Panc1 (cell line): ENCODE measurements at regions not wholly inside any gene's neighbourhood (a gene's known extent, or its start where the extent isn't known, plus 50 kb on each side); places are given as distances from the start of the nearest gene placed in this dataset.

Source experiments
- POLR2AphosphoS5 ChIP-seq: IDR thresholded peaks from 2 replicates; pipeline ENCODE4 v1.6.1; 2012; ENCODE audit warnings: mild to moderate bottlenecking, low read depth, low read length, moderate library complexity
- TF ChIP-seq, protein P1 (sequence below): fragments of 450-650 bp; IDR thresholded peaks from 2 replicates; pipeline ENCODE4 v1.5.1; 2017; ENCODE audit warnings: mild to moderate bottlenecking
- TF ChIP-seq, protein P2 (sequence below), 2 experiments: IDR thresholded peaks; 2 replicates each; pipeline ENCODE4 v1.6.1; 2011 to 2012; ENCODE audit warnings: low read depth in 2 of 2, control low read depth in 1 of 2, low read length in 1 of 2, mild to moderate bottlenecking in 1 of 2, moderate library complexity in 1 of 2; ENCODE audit not compliant: insufficient read depth in 1 of 2

DNA sequence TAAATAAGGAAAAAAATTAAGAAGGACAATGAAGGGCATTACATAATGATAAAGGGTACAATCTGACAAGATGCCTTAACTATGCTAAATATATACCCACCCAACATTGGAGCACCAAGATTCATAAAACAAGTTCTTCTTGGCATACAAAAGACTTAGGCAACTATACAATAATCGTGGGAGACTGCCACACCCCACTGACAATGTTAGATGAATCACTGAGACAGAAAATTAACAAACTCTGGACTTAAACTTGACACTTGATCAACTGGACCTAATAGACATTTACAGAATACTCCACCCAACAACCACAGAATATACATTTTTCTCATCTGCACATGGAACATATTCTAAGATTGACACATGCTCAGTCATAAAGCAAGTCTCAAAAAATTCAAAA lies 53.2 kb upstream of the IGSF11 start:
- TF ChIP-seq, protein P1, sequence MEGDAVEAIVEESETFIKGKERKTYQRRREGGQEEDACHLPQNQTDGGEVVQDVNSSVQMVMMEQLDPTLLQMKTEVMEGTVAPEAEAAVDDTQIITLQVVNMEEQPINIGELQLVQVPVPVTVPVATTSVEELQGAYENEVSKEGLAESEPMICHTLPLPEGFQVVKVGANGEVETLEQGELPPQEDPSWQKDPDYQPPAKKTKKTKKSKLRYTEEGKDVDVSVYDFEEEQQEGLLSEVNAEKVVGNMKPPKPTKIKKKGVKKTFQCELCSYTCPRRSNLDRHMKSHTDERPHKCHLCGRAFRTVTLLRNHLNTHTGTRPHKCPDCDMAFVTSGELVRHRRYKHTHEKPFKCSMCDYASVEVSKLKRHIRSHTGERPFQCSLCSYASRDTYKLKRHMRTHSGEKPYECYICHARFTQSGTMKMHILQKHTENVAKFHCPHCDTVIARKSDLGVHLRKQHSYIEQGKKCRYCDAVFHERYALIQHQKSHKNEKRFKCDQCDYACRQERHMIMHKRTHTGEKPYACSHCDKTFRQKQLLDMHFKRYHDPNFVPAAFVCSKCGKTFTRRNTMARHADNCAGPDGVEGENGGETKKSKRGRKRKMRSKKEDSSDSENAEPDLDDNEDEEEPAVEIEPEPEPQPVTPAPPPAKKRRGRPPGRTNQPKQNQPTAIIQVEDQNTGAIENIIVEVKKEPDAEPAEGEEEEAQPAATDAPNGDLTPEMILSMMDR = no peak
- TF ChIP-seq POLR2AphosphoS5 = no peak
- TF ChIP-seq, protein P2, sequence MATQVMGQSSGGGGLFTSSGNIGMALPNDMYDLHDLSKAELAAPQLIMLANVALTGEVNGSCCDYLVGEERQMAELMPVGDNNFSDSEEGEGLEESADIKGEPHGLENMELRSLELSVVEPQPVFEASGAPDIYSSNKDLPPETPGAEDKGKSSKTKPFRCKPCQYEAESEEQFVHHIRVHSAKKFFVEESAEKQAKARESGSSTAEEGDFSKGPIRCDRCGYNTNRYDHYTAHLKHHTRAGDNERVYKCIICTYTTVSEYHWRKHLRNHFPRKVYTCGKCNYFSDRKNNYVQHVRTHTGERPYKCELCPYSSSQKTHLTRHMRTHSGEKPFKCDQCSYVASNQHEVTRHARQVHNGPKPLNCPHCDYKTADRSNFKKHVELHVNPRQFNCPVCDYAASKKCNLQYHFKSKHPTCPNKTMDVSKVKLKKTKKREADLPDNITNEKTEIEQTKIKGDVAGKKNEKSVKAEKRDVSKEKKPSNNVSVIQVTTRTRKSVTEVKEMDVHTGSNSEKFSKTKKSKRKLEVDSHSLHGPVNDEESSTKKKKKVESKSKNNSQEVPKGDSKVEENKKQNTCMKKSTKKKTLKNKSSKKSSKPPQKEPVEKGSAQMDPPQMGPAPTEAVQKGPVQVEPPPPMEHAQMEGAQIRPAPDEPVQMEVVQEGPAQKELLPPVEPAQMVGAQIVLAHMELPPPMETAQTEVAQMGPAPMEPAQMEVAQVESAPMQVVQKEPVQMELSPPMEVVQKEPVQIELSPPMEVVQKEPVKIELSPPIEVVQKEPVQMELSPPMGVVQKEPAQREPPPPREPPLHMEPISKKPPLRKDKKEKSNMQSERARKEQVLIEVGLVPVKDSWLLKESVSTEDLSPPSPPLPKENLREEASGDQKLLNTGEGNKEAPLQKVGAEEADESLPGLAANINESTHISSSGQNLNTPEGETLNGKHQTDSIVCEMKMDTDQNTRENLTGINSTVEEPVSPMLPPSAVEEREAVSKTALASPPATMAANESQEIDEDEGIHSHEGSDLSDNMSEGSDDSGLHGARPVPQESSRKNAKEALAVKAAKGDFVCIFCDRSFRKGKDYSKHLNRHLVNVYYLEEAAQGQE (IDR thresholded peaks at IDR 0.05; ENCODE audit: insufficient read depth in 1 of 2, low read depth in 2 of 2, low read length in 1 of 2) = no peak
